CD4-positive, alpha-beta memory T cell (primary cell): ENCODE measurements at regions not wholly inside any gene's neighbourhood (a gene's known extent, or its start where the extent isn't known, plus 50 kb on each side); places are given as distances from the start of the nearest gene placed in this dataset.
A peak's percentile ranks its signal among the peaks of the same experiment; 100 is the strongest.

Experiments used
- CTCF ChIA-PET: fragments of 350-600 bp; sonication (Branson Sonifier 250); formaldehyde crosslinking; loops from one replicate; lab custom pipeline; 2021; ENCODE audit warnings: inconsistent platforms; ENCODE audit not compliant: partially characterized antibody; lab: Charles Lee
- POLR2A ChIA-PET: fragments of 350-600 bp; sonication (Branson Sonifier 250); formaldehyde crosslinking; loops from one replicate; lab custom pipeline; 2021; ENCODE audit not compliant: partially characterized antibody; lab: Charles Lee
- DNase-seq, 5 donors: peaks; one replicate each; pipeline versions ENCODE4 v3.0.0 to v3.0.0-alpha.2; 2020 to 2022; ENCODE audit warnings: mixed read lengths in 1 of 5
- H3K27ac ChIP-seq: one replicate; pipeline ENCODE4 v1.7.0; 2013; ENCODE audit warnings: low read depth, low read length
- H3K27me3 ChIP-seq: 2 replicates; pipeline ENCODE4 v1.7.0; 2013; ENCODE audit warnings: mild to moderate bottlenecking, low read length, moderate library complexity; ENCODE audit not compliant: insufficient read depth
- H3K36me3 ChIP-seq: 2 replicates; pipeline ENCODE4 v1.7.0; 2013; ENCODE audit warnings: mild to moderate bottlenecking, low read length, moderate library complexity; ENCODE audit not compliant: insufficient read depth
- H3K4me1 ChIP-seq: 2 replicates; pipeline ENCODE4 v1.7.0; 2013; ENCODE audit warnings: mild to moderate bottlenecking, low read length, moderate library complexity; ENCODE audit not compliant: insufficient read depth
- H3K4me3 ChIP-seq, 2 donors: one replicate each; pipeline ENCODE4 v1.7.0; 2013; ENCODE audit warnings: low read length in 2 of 2, mild to moderate bottlenecking in 1 of 2
- H3K9me3 ChIP-seq, 2 donors: one replicate each; pipeline ENCODE4 v1.7.0; 2013; ENCODE audit warnings: low read length in 2 of 2, control low read depth in 1 of 2; ENCODE audit not compliant: control insufficient read depth in 1 of 2
- H3K27ac Mint-ChIP-seq, 7 donors: one replicate each; pipeline ENCODE4 v1.8.0; 2020 to 2021; ENCODE audit warnings: mixed read lengths in 7 of 7, mild to moderate bottlenecking in 6 of 7, inconsistent platforms in 3 of 7, moderate library complexity in 3 of 7
- H3K27me3 Mint-ChIP-seq, 2 donors: one replicate each; pipeline ENCODE4 v1.8.0; 2020 to 2021; ENCODE audit warnings: mixed read lengths in 2 of 2
- H3K36me3 Mint-ChIP-seq, 2 donors: one replicate each; pipeline ENCODE4 v1.8.0; 2020 to 2021; ENCODE audit warnings: mixed read lengths in 2 of 2, inconsistent platforms in 1 of 2, mild to moderate bottlenecking in 1 of 2
- H3K4me1 Mint-ChIP-seq, 4 donors: one replicate each; pipeline ENCODE4 v1.8.0; 2020 to 2021; ENCODE audit warnings: mixed read lengths in 4 of 4, mild to moderate bottlenecking in 1 of 4
- H3K4me3 Mint-ChIP-seq, 8 donors: one replicate each; pipeline ENCODE4 v1.8.0; 2020 to 2021; ENCODE audit warnings: mixed read lengths in 8 of 8, mild to moderate bottlenecking in 7 of 8, moderate library complexity in 6 of 8, inconsistent platforms in 3 of 8
- H3K9me3 Mint-ChIP-seq, 8 donors: one replicate each; pipeline ENCODE4 v1.8.0; 2020 to 2021; ENCODE audit warnings: mixed read lengths in 8 of 8, mild to moderate bottlenecking in 5 of 8, inconsistent platforms in 3 of 8, moderate library complexity in 1 of 8
- intact Hi-C: fragments of 100-400 bp; cut with micrococcal nuclease; formaldehyde crosslinking; loops from one replicate; pipeline ENCODE4 v1.15.1; 2023

- POLR2A ChIA-PET, result no interaction called here
- Mint-ChIP-seq H3K27me3 (no peaks in the 10 kb centered on the region), H3K36me3 (peaks cover 0 to 2% of the 10 kb centered on the region in 2 donors), H3K27ac (no peak overlapping the region), H3K4me3 (no peak overlapping the region), H3K4me1 (no peaks in the 10 kb centered on the region), H3K9me3 (peaks cover 4 to 31% (median 11%) of the 10 kb centered on the region in 8 donors)
- intact Hi-C loops, result no loop called here
- H3K4me1 ChIP-seq, result no peaks in the 10 kb centered on the region
- no peaks in the 10 kb centered on the region for H3K9me3 ChIP-seq
- H3K36me3 ChIP-seq, result no peaks in the 10 kb centered on the region
- CTCF ChIA-PET, result interaction anchor here (1.1 kb wide), 1 partner anchor 17 kb away, joined by 3 read pairs; no protein-coding TSS in a partner anchor
- no peaks in the 10 kb centered on the region for H3K27me3 ChIP-seq
- H3K27ac ChIP-seq, result no peak overlapping the region
- no peak for DNase-seq
- no peak overlapping the region for H3K4me3 ChIP-seq
Observed at GRCh38 chr11:115885535-115886421, 381.6 kb upstream of the CADM1 start.

GRCh38 chr11:115884800-115885534, 380.8 kb upstream of the CADM1 start:
- no peaks in the 10 kb centered on the region for H3K36me3 ChIP-seq
- peaks cover 2 to 35% (median 11%) of the 10 kb centered on the region in 8 donors for H3K9me3 Mint-ChIP-seq
- H3K4me1 Mint-ChIP-seq, result no peaks in the 10 kb centered on the region
- H3K4me3 ChIP-seq, result no peak overlapping the region
- H3K4me1 ChIP-seq, result no peaks in the 10 kb centered on the region
- no peak overlapping the region for H3K27ac Mint-ChIP-seq
- H3K9me3 ChIP-seq, result no peaks in the 10 kb centered on the region
- no peak for DNase-seq
- peaks cover 0 to 2% of the 10 kb centered on the region in 2 donors for H3K36me3 Mint-ChIP-seq
- intact Hi-C loops, result no loop called here
- H3K27ac ChIP-seq, result no peak overlapping the region
- no peaks in the 10 kb centered on the region for H3K27me3 Mint-ChIP-seq
- ChIA-PET CTCF (no interaction called here), POLR2A (no interaction called here)
- H3K4me3 Mint-ChIP-seq, result no peak overlapping the region
- no peaks in the 10 kb centered on the region for H3K27me3 ChIP-seq

GRCh38 chr11:115874843-115875242, 370.6 kb upstream of the CADM1 start:
- Mint-ChIP-seq H3K36me3 (no peaks in the 10 kb centered on the region), H3K27me3 (no peaks in the 10 kb centered on the region), H3K9me3 (peaks cover 0 to 11% (median 0%) of the 10 kb centered on the region in 8 donors), H3K4me1 (no peaks in the 10 kb centered on the region), H3K4me3 (peak overlapping the region in 1 of 8 donors; percentile 13), H3K27ac (no peak overlapping the region)
- H3K27ac ChIP-seq, result no peak overlapping the region
- no peak overlapping the region for H3K4me3 ChIP-seq
- no peaks in the 10 kb centered on the region for H3K9me3 ChIP-seq
- no peaks in the 10 kb centered on the region for H3K27me3 ChIP-seq
- CTCF ChIA-PET, result no interaction called here
- H3K36me3 ChIP-seq, result no peaks in the 10 kb centered on the region
- POLR2A ChIA-PET, result interaction anchor here (1.0 kb wide), 1 partner anchor 374 kb away, joined by 3 read pairs; no protein-coding TSS in a partner anchor
- intact Hi-C loops, result no loop called here
- no peak for DNase-seq
- no peaks in the 10 kb centered on the region for H3K4me1 ChIP-seq

GRCh38 chr11:115873813-115874212, 369.6 kb upstream of the CADM1 start:
- no peaks in the 10 kb centered on the region for H3K4me1 ChIP-seq
- no peak for DNase-seq
- H3K27me3 Mint-ChIP-seq, result no peaks in the 10 kb centered on the region
- POLR2A ChIA-PET, result no interaction called here
- H3K36me3 ChIP-seq, result no peaks in the 10 kb centered on the region
- H3K4me1 Mint-ChIP-seq, result peaks cover 0 to 4% (median under 1%) of the 10 kb centered on the region in 4 donors
- intact Hi-C loops, result no loop called here
- H3K27ac ChIP-seq, result no peak overlapping the region
- CTCF ChIA-PET, result no interaction called here
- H3K27me3 ChIP-seq, result no peaks in the 10 kb centered on the region
- H3K27ac Mint-ChIP-seq, result no peak overlapping the region
- no peaks in the 10 kb centered on the region for H3K36me3 Mint-ChIP-seq
- H3K4me3 Mint-ChIP-seq, result no peak overlapping the region
- H3K9me3 Mint-ChIP-seq, result peaks cover 0 to 11% (median 0%) of the 10 kb centered on the region in 8 donors
- no peaks in the 10 kb centered on the region for H3K9me3 ChIP-seq
- no peak overlapping the region for H3K4me3 ChIP-seq

- CTCF ChIA-PET, result no interaction called here
- Mint-ChIP-seq H3K27me3 (no peaks in the 10 kb centered on the region), H3K27ac (no peak overlapping the region), H3K4me3 (no peak overlapping the region), H3K4me1 (peaks cover 0 to 4% (median under 1%) of the 10 kb centered on the region in 4 donors), H3K9me3 (peaks cover 0 to 12% (median 0%) of the 10 kb centered on the region in 8 donors), H3K36me3 (no peaks in the 10 kb centered on the region)
- Histone ChIP-seq H3K4me1 (no peaks in the 10 kb centered on the region), H3K4me3 (no peak overlapping the region), H3K27ac (no peak overlapping the region), H3K27me3 (no peaks in the 10 kb centered on the region), H3K36me3 (no peaks in the 10 kb centered on the region), H3K9me3 (no peaks in the 10 kb centered on the region)
- POLR2A ChIA-PET, result no interaction called here
- no peak for DNase-seq
- intact Hi-C loops, result no loop called here
Observed at GRCh38 chr11:115872416-115872815, 368.2 kb upstream of the CADM1 start.

GRCh38 chr11:115871161-115871760, 367.0 kb upstream of the CADM1 start:
- Histone ChIP-seq H3K27me3 (no peaks in the 10 kb centered on the region), H3K9me3 (no peaks in the 10 kb centered on the region), H3K4me3 (no peak overlapping the region), H3K36me3 (no peaks in the 10 kb centered on the region), H3K4me1 (no peaks in the 10 kb centered on the region), H3K27ac (no peak overlapping the region)
- no peaks in the 10 kb centered on the region for H3K36me3 Mint-ChIP-seq
- no peak overlapping the region for H3K27ac Mint-ChIP-seq
- H3K9me3 Mint-ChIP-seq, result peaks cover 0 to 12% (median 0%) of the 10 kb centered on the region in 8 donors
- intact Hi-C loops, result no loop called here
- no peaks in the 10 kb centered on the region for H3K27me3 Mint-ChIP-seq
- H3K4me3 Mint-ChIP-seq, result peak overlapping the region in 1 of 8 donors; percentile 39
- DNase-seq, result no peak
- POLR2A ChIA-PET, result no interaction called here
- CTCF ChIA-PET, result no interaction called here
- H3K4me1 Mint-ChIP-seq, result peaks cover 0 to 4% (median under 1%) of the 10 kb centered on the region in 4 donors
